GM18519 (cell line): ENCODE measurements at regions not wholly inside any gene's neighbourhood (a gene's known extent, or its start where the extent isn't known, plus 50 kb on each side); places are given as distances from the start of the nearest gene placed in this dataset.
"Not testable (repeated sequence)": the region's sequence is repeated elsewhere in the genome, so short reads cannot be mapped to it uniquely, and the experiment has no call there.

ENCODE experiments used
- ATAC-seq: cut with Tn5 transposase; IDR thresholded peaks from one replicate; pipeline ENCODE4 v1.9.1; 2021; ENCODE audit warnings: mild to moderate bottlenecking, moderate library complexity; ENCODE audit not compliant: unreplicated experiment, low FRiP score

- ATAC-seq, result no peak
These were observed 265.1 kb downstream of the ETV1 start for GRCh38 chr7:13724191-13724976.

- ATAC-seq, result no peak
These were observed 264.4 kb downstream of the ETV1 start for GRCh38 chr7:13724977-13725566.

GRCh38 chr7:13725591-13725990 is 263.9 kb downstream of the ETV1 start:
- no peak for ATAC-seq

- no peak for ATAC-seq
These were observed 262.2 kb downstream of the ETV1 start for GRCh38 chr7:13727279-13727678.

GRCh38 chr7:13727751-13728150 is 261.7 kb downstream of the ETV1 start:
- no peak for ATAC-seq

GRCh38 chr7:13728430-13728829 is 261.0 kb downstream of the ETV1 start:
- not testable (repeated sequence) for ATAC-seq

- no peak for ATAC-seq
These were observed 257.8 kb downstream of the ETV1 start for GRCh38 chr7:13731643-13732042.

- ATAC-seq, result no peak
These were observed 251.9 kb downstream of the ETV1 start for GRCh38 chr7:13737563-13737962.

- no peak for ATAC-seq
These were observed 247.3 kb downstream of the ETV1 start for GRCh38 chr7:13742126-13742525.

GRCh38 chr7:13742811-13743210 is 246.7 kb downstream of the ETV1 start:
- ATAC-seq, result no peak

GRCh38 chr7:13743226-13743625 is 246.2 kb downstream of the ETV1 start:
- ATAC-seq, result no peak

- ATAC-seq, result no peak
These were observed 243.9 kb downstream of the ETV1 start for GRCh38 chr7:13745530-13745929.

GRCh38 chr7:13748998-13749397 is 240.5 kb downstream of the ETV1 start:
- no peak for ATAC-seq

- ATAC-seq, result no peak
These were observed 239.8 kb downstream of the ETV1 start for GRCh38 chr7:13749636-13750035.

- ATAC-seq, result no peak
These were observed 237.7 kb downstream of the ETV1 start for GRCh38 chr7:13751766-13752165.

- no peak for ATAC-seq
These were observed 231.6 kb downstream of the ETV1 start for GRCh38 chr7:13757841-13758240.

- not testable (repeated sequence) for ATAC-seq
These were observed 223.6 kb downstream of the ETV1 start for GRCh38 chr7:13765853-13766252.

GRCh38 chr7:13770305-13770704 is 219.2 kb downstream of the ETV1 start:
- ATAC-seq, result no peak

GRCh38 chr7:13774976-13775375 is 214.5 kb downstream of the ETV1 start:
- ATAC-seq, result no peak

- no peak for ATAC-seq
These were observed 212.2 kb downstream of the ETV1 start for GRCh38 chr7:13777242-13777641.

GRCh38 chr7:13778967-13779366 is 210.5 kb downstream of the ETV1 start:
- no peak for ATAC-seq

- ATAC-seq, result no peak
These were observed 198.9 kb downstream of the ETV1 start for GRCh38 chr7:13790611-13791010.
